ENCODE measurements at regions not wholly inside any gene's neighbourhood (a gene's known extent, or its start where the extent isn't known, plus 50 kb on each side); places are given as distances from the start of the nearest gene placed in this dataset.

DNA sequence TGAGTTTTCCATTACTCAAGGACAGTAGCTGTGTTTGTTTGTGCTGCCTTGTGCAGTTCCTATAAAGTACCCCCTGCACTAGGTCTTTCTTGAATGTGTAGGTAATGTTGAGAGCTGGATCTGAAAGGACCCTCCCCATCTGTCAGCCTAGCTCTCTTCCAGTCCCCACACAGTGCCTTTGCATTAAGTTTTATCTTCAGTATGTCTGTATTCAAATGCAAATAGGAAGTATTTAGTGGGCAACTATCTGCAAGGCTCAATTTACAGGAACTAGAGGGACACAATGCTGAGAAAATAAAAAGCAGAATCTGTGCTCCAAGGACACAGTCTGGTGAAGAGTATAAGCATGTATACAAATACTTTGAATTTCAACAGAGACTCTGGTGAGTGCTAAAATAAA, 558.5 kb downstream of the RFC3 start:
- TF ChIP-seq POLR2A (IDR thresholded peaks at IDR 0.05; ENCODE audit: low read length) (no peak), GATA1 (IDR thresholded peaks at IDR 0.05; ENCODE audit: low read depth, low read length) (no peak)

Measured in erythroblast (primary cell).